ENCODE measurements at regions not wholly inside any gene's neighbourhood (a gene's known extent, or its start where the extent isn't known, plus 50 kb on each side); places are given as distances from the start of the nearest gene placed in this dataset.

DNA sequence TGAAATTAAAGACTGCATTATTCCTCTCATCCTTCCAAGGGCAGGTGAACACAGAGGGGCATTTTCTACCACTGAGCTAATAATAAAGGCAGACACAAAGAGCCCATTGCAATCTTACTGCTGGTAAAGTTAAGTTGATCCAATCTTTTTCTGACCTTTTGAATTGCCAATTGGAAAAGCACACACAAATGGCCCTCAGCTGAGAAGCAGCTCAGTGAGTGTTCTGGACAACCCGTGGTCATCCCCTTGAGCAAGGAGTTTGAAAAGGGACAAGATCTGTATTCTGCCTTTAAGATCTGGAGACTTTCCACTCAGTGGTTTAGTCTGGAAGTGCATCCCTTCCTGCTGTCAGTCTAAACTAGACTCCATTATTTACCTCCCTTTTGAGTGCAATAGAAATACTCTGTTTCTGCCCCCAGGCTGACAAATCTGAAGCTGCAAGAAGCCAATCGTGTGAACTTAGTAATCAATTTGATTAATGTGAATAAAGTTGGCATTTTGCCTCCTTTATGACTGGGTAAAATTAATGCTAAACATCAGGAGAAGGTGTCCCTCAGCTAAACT, 835.7 kb downstream of the MAT2B start:
- TF ChIP-seq, protein P1, sequence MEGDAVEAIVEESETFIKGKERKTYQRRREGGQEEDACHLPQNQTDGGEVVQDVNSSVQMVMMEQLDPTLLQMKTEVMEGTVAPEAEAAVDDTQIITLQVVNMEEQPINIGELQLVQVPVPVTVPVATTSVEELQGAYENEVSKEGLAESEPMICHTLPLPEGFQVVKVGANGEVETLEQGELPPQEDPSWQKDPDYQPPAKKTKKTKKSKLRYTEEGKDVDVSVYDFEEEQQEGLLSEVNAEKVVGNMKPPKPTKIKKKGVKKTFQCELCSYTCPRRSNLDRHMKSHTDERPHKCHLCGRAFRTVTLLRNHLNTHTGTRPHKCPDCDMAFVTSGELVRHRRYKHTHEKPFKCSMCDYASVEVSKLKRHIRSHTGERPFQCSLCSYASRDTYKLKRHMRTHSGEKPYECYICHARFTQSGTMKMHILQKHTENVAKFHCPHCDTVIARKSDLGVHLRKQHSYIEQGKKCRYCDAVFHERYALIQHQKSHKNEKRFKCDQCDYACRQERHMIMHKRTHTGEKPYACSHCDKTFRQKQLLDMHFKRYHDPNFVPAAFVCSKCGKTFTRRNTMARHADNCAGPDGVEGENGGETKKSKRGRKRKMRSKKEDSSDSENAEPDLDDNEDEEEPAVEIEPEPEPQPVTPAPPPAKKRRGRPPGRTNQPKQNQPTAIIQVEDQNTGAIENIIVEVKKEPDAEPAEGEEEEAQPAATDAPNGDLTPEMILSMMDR (IDR thresholded peaks at IDR 0.05), result no peak
- TF ChIP-seq EZH2 (IDR thresholded peaks at IDR 0.05; ENCODE audit: borderline replicate concordance, insufficient read depth, low read depth, low read length, poor library complexity, severe bottlenecking), result no peak
